ACHN (cell line): ENCODE measurements at regions not wholly inside any gene's neighbourhood (a gene's known extent, or its start where the extent isn't known, plus 50 kb on each side); places are given as distances from the start of the nearest gene placed in this dataset.
"Not testable (repeated sequence)": the region's sequence is repeated elsewhere in the genome, so short reads cannot be mapped to it uniquely, and the experiment has no call there.

Experiments
- DNase-seq: peaks from one replicate; pipeline ENCODE4 v3.0.0-alpha.2; 2015
- in situ Hi-C: cut with HindIII; loops from 2 replicates; pipeline ENCODE4 v1.10.0; 2017; ENCODE audit warnings: low sequenced_read_pairs, low pct_ligation_motif_present, low pct_unique_long_range_greater_than_20kb

DNA sequence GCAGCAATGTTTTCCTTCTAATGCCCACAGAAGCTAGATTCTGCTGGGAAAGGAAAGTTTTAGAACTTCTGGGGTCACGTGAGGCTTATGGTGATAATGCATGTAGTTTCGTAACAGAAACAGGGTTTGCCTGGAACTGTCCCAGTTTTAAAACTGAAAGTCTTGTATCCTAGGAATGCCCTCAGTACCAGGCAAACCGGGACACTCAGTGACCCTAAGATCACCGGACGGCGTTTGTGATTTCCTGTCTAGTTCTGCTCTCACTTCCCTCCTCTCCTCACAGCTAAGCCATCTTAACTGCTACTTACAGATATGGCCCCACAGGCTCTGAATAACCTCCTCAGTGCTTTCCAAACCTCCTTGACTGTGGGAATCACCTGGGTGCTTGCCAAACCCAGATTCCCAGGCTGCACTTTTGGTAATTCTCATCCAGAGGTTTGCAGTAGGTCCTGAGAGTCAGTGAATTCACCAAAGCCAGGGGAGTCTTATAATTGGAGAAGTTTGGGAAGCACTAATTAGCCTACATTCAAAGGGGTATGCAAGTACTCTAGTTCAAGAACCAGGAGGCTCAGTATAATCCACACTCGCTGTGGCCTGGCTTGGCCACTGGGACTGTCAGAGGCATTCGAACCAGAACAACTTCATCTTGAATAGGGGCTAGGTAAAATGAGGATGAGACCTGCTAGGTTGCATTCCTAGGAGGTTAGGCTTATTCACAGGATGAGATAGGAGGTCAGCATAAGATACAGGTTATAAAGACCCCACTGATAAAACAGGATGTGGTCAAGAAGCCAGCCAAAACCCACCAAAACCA, 231.6 kb upstream of the MYLIP start:
- no peak for DNase-seq
- in situ Hi-C loops, result no loop called here

DNA sequence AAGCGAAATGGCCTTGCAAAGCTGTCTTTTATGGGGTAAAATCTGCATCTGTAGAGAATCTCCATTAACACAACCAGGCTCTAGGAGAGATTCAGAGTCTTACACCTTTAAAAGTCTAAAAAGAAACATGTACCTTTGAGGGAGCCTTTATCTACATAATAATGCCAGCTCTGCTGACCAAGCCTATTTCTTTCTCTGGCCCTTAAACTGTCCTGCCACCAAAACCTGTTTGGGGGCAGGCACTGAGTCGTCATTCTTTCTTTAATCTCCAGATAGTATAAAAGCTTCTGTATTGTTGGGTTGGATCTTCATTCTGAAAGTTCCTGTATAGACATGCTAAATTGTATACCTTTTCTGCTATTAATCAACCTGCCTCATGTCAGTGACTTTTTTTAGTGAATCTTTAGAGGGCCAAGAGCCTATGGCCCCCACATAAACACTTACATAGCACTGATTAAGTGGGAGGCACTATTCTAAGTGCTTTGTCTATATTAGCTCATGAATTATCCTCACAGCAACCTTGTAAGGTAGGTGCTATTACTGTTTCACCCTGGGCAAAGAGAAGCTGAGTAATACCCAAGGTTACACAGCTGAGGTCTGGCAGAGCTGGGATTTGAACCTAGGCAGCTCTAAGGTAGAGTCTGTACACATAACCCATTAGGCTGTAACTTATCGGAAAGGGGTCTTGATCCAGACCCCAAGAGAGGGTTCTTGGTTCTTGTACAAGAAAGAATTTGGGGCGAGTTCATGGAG, 232.3 kb upstream of the DTNBP1 start:
- DNase-seq, result no peak
- in situ Hi-C loops, result no loop called here

- peak; percentile 8 for DNase-seq
Measured at GRCh38 chr6:15893556-15894253, 230.9 kb upstream of the DTNBP1 start.

DNA sequence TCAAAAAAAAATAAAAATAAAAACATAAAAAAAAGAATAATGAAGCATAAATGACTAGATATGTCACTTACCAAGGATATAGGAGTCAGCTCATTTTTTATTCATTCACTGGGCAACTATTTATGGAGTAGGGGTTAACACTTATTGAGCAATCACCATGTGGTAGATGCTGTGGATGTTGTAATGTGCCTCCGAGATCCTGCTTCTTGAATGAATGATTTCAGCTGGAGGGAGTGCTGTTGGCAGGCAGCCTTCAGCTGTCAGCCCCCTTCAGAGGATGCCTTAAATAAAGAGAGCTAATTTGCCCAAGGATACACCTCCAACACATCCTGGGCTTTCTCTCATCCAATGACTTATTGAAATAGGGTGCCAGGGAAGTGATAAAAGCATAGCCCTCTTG, 229.5 kb upstream of the DTNBP1 start:
- in situ Hi-C loops, result no loop called here
- no peak for DNase-seq

More at GRCh38 chr6:15893556-15894253, 230.9 kb upstream of the DTNBP1 start:
- in situ Hi-C loops, result no loop called here

GRCh38 chr6:15888798-15889772, 226.3 kb upstream of the DTNBP1 start:
- DNase-seq, result no peak
- in situ Hi-C loops, result no loop called here

- in situ Hi-C loops, result no loop called here
- DNase-seq, result no peak
Measured at GRCh38 chr6:15887491-15888461, 224.9 kb upstream of the DTNBP1 start.

GRCh38 chr6:15885624-15886023, 222.8 kb upstream of the DTNBP1 start:
- in situ Hi-C loops, result no loop called here

DNA sequence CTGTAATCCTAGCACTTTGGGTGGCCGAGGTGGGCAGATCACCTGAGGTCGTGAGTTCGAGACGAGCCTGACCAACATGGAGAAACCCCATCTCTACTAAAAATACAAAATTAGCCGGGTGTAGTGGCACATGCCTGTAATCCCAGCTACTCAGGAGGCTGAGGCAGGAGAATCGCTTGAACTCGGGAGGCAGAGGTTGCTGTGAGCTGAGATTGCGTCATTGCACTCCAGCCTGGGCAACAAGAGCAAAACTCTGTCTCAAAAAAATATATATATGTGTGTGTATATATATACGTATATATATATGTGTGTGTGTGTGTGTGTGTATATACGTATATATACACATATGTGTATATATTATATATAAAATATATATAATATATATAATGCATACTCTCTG, 220.8 kb upstream of the DTNBP1 start:
- DNase-seq, in situ Hi-C loops: not testable (repeated sequence)

More at GRCh38 chr6:15885624-15886023, 222.8 kb upstream of the DTNBP1 start:
- no peak for DNase-seq

DNA sequence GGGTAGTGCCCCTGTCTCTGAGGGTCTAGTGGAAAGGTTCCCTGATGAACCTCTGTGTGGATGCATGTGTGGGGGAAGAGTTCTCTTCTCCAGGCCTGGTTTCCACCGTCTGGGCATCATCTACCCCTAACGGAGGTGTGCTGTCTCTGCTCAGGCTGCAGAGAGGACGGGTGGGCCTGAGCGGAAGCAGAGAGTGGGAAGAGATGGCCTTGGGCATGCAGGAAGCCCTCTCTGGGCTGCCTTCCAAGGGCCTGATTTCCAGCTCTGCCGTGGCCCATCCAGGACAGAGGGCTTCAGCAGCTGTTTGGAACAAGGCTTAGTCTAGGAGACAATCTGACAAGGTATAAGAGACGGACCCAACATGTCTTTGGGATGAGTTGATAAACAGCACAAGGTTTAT, 220.1 kb upstream of the DTNBP1 start:
- in situ Hi-C loops, result no loop called here
- no peak for DNase-seq

- in situ Hi-C loops, result no loop called here
- DNase-seq, result no peak
Measured at GRCh38 chr6:15882345-15882744, 219.5 kb upstream of the DTNBP1 start.

DNA sequence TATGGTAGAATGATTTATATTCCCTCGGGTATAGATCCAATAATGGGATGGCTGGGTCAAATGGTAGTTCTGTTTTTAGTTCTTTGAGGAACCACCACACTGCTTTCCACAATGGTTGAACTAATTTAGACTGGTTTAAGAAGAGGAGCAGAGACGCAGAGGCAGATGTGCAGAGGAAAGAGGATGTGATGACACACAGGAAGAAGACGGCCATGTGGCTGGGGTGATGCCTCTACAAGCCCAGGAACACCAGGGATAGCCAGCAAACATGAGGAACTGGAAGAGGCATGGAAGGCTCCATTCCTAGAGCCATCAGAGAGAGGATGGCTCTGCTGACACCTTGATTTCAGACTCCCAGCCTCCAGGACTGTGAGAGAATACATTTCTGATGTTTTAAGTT, 218.3 kb upstream of the DTNBP1 start:
- in situ Hi-C loops, result no loop called here
- no peak for DNase-seq

GRCh38 chr6:15880262-15880973, 217.6 kb upstream of the DTNBP1 start:
- in situ Hi-C loops, result no loop called here
- no peak for DNase-seq

GRCh38 chr6:15879371-15880261, 216.8 kb upstream of the DTNBP1 start:
- DNase-seq, result no peak
- in situ Hi-C loops, result no loop called here

DNA sequence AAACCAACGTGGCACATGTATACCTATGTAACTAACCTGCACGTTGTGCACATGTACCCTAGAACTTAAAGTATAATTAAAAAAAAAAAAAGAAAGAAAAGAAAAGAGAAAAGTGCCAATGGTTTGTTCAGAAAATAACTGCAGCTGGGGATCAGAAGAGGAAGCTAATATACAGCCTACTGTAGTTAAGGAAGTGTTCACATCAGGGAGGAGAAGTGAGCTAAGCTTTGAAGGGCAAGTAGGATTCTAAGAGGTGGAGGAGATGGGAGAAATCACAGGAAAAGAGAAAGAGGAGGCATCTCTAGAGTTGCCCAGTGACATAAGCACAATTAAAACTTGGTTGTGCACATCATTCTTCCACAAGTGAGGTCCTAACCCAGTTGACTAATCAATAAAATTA, 214.4 kb upstream of the DTNBP1 start:
- in situ Hi-C loops, result no loop called here
- DNase-seq, result no peak

DNA sequence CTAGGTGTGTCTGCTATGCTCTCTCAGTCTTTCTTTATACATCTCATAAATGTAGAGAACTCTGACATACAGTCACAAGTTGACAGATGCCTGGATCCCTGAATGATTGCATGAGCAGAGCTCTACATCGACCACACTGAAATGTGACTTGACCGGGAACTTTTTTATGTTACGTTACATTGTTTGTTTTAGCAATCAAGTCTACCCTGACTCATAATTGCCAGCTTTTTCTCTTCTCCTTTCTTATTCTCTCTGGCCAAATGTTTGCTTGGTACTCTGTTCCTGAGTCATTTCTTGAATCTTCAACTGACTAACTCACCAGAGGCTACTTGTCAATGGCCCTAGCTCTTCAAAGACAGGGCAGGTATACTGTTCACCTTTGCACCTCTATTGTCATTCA, 213.6 kb upstream of the DTNBP1 start:
- DNase-seq, result no peak
- in situ Hi-C loops, result no loop called here

GRCh38 chr6:15875797-15876196, 213.0 kb upstream of the DTNBP1 start:
- DNase-seq, result no peak
- in situ Hi-C loops, result no loop called here
